Omental fat pad (tissue), 3 donors: ENCODE measurements at regions not wholly inside any gene's neighbourhood (a gene's known extent, or its start where the extent isn't known, plus 50 kb on each side); places are given as distances from the start of the nearest gene placed in this dataset.

Source experiments
- ATAC-seq: fragments of 150-250 bp; one replicate; pipeline ENCODE4 v1.9.1; 2016; ENCODE audit warnings: mild to moderate bottlenecking, moderate library complexity; ENCODE audit not compliant: low FRiP score
- DNase-seq: peaks from one replicate; pipeline ENCODE4 v3.0.0-alpha.2; 2019; ENCODE audit warnings: low spot score
- TF ChIP-seq, protein P1 (sequence below), 3 donors: fragments of 450-650 bp; IDR thresholded peaks; one replicate each; pipeline ENCODE4 v1.5.1; 2016 to 2017; ENCODE audit warnings: antibody characterized with exemption in 3 of 3, mild to moderate bottlenecking in 3 of 3, moderate library complexity in 2 of 3

- TF ChIP-seq, protein P1, sequence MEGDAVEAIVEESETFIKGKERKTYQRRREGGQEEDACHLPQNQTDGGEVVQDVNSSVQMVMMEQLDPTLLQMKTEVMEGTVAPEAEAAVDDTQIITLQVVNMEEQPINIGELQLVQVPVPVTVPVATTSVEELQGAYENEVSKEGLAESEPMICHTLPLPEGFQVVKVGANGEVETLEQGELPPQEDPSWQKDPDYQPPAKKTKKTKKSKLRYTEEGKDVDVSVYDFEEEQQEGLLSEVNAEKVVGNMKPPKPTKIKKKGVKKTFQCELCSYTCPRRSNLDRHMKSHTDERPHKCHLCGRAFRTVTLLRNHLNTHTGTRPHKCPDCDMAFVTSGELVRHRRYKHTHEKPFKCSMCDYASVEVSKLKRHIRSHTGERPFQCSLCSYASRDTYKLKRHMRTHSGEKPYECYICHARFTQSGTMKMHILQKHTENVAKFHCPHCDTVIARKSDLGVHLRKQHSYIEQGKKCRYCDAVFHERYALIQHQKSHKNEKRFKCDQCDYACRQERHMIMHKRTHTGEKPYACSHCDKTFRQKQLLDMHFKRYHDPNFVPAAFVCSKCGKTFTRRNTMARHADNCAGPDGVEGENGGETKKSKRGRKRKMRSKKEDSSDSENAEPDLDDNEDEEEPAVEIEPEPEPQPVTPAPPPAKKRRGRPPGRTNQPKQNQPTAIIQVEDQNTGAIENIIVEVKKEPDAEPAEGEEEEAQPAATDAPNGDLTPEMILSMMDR (IDR thresholded peaks at IDR 0.05): no peak
- ATAC-seq: no peak
- no peak for DNase-seq
Observed at GRCh38 chr1:30377230-30378002, 346.0 kb downstream of the MATN1 start.

- DNase-seq (no peak), ATAC-seq (no peak)
- TF ChIP-seq, protein P1 (IDR thresholded peaks at IDR 0.05): no peak
Observed at GRCh38 chr1:30376054-30376697, 347.2 kb downstream of the MATN1 start.

GRCh38 chr1:30375156-30375555, 348.2 kb downstream of the MATN1 start:
- TF ChIP-seq, protein P1 (IDR thresholded peaks at IDR 0.05): no peak
- no peak for DNase-seq
- no peak for ATAC-seq

- TF ChIP-seq, protein P1 (IDR thresholded peaks at IDR 0.05): no peak
- DNase-seq (no peak), ATAC-seq (no peak)
Observed at GRCh38 chr1:30374400-30375070, 348.9 kb downstream of the MATN1 start.

- DNase-seq (no peak), ATAC-seq (no peak)
- TF ChIP-seq, protein P1 (IDR thresholded peaks at IDR 0.05): no peak
Observed at GRCh38 chr1:30373471-30374399, 349.6 kb downstream of the MATN1 start.

GRCh38 chr1:30372792-30373433, 350.5 kb downstream of the MATN1 start:
- TF ChIP-seq, protein P1 (IDR thresholded peaks at IDR 0.05): no peak
- ATAC-seq (no peak), DNase-seq (no peak)
